ENCODE measurements at regions not wholly inside any gene's neighbourhood (a gene's known extent, or its start where the extent isn't known, plus 50 kb on each side); places are given as distances from the start of the nearest gene placed in this dataset.

DNA sequence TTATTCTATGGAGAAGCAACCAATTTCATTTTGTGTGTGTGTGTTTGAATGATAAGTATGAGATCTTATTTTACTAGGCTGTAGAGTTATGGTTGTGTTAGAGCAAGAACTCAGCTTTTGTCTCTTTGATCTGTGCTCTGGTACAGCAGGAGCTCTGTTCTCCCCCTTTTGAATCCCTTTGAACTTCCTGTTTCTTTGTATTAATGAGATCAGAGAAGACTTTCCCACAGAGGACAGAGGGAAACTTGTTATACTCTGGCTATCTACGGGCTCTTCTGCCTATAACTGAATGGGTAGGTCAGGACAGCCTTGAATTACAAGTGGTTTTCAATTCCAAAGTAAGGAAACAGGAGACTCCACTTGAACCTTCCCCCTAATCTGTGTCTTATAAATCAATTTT is 1015.0 kb upstream of the RAG2 start:
- POLR2A ChIA-PET = no interaction called here
- WGBS (ENCODE audit: insufficient coverage) = no CpG with 5 or more reads among the region's 1 CpG
- no peaks in the 10 kb centered on the region for H3K27me3 ChIP-seq (replicated peaks in 1 of 2; ENCODE audit: control insufficient read depth in 2 of 2, extremely low read depth in 1 of 2, insufficient read depth in 2 of 2, low read length in 1 of 2)

DNA sequence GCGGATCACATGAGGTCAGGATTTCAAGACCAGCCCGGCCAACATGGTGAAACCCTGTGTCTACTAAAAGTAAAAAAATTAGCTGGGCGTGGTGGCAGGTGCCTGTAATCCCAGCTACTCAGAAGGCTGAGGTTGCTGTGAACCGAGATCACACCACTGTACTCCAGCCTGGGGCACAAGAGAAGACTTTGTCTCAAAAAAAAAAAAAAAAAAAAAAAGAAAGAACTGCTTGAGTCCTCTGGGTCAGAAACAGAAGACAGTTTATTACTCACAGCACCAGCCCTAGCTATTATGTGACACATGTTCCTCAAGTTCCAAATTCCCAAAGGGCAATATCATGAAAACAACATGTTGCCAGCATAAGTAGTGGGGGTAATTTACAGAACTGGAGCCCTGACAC is 1014.1 kb upstream of the RAG2 start:
- ATAC-seq (replicated peaks in 1 of 4) (no peak), DNase-seq (no peak)
- 93% methylated on average over 2 of the region's 4 CpGs for WGBS (ENCODE audit: insufficient coverage)
- Mint-ChIP-seq H3K36me3 (no peaks in the 10 kb centered on the region), H3K4me1 (no peaks in the 10 kb centered on the region), H3K4me3 (no peak overlapping the region), H3K27me3 (no peaks in the 10 kb centered on the region), H3K9me3 (peaks cover 4 to 19% (median 19%) of the 10 kb centered on the region in 3 donors), H3K27ac (no peak overlapping the region)
- H3K4me3 ChIP-seq (ENCODE audit: control insufficient read depth in 1 of 2, extremely low read depth in 1 of 2, low read length in 1 of 2) = no peak overlapping the region
- no peak overlapping the region for H3K27ac ChIP-seq (ENCODE audit: low read length)
- H3K27me3 ChIP-seq (replicated peaks in 1 of 2; ENCODE audit: control insufficient read depth in 2 of 2, extremely low read depth in 1 of 2, insufficient read depth in 2 of 2, low read length in 1 of 2) = no peaks in the 10 kb centered on the region
- H3K4me1 ChIP-seq (ENCODE audit: control insufficient read depth in 1 of 2, extremely low read depth in 1 of 2, insufficient read depth in 2 of 2, low read length in 2 of 2) = no peaks in the 10 kb centered on the region
- no peaks in the 10 kb centered on the region for H3K36me3 ChIP-seq (ENCODE audit: control insufficient read depth in 2 of 2, extremely low read depth in 1 of 2, insufficient read depth in 1 of 2, low read length in 1 of 2)
- no peaks in the 10 kb centered on the region for H3K9me3 ChIP-seq
- ChIA-PET CTCF (no interaction called here), POLR2A (no interaction called here)

More for the DNA sequence above, 1015.0 kb upstream of the RAG2 start:
- Histone ChIP-seq H3K27ac (ENCODE audit: low read length) (no peak overlapping the region), H3K4me3 (ENCODE audit: control insufficient read depth in 1 of 2, extremely low read depth in 1 of 2, low read length in 1 of 2) (no peak overlapping the region), H3K9me3 (no peaks in the 10 kb centered on the region), H3K36me3 (ENCODE audit: control insufficient read depth in 2 of 2, extremely low read depth in 1 of 2, insufficient read depth in 1 of 2, low read length in 1 of 2) (no peaks in the 10 kb centered on the region), H3K4me1 (ENCODE audit: control insufficient read depth in 1 of 2, extremely low read depth in 1 of 2, insufficient read depth in 2 of 2, low read length in 2 of 2) (no peaks in the 10 kb centered on the region)
- no peaks in the 10 kb centered on the region for H3K27me3 Mint-ChIP-seq
- CTCF ChIA-PET = no interaction called here
- no peak overlapping the region for H3K27ac Mint-ChIP-seq
- H3K36me3 Mint-ChIP-seq = no peaks in the 10 kb centered on the region
- peaks cover 4 to 19% (median 18%) of the 10 kb centered on the region in 3 donors for H3K9me3 Mint-ChIP-seq
- DNase-seq (no peak), ATAC-seq (replicated peaks in 1 of 4) (no peak)
- no peak overlapping the region for H3K4me3 Mint-ChIP-seq
- H3K4me1 Mint-ChIP-seq = no peaks in the 10 kb centered on the region

DNA sequence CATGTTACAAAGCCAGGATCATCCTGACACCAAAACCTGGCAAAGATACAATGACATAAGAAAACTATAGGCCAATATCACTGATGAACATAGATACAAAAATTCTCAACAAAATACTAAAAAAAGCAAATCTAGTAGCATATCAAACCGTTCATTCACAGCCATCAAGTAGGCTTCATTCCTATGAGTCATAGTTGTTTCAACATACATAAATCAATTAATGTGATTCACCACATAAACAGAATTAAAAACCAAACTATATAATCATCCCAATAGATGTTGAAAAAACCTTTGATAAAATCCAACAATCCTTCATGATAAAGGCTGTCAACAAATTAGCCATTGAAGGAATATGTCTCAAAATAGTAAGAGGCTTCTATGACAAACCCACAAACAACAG is 1007.2 kb upstream of the RAG2 start:
- ATAC-seq (replicated peaks in 1 of 4) = no peak
- Mint-ChIP-seq H3K36me3 (no peaks in the 10 kb centered on the region), H3K4me3 (no peak overlapping the region), H3K27ac (no peak overlapping the region), H3K27me3 (no peaks in the 10 kb centered on the region), H3K4me1 (no peaks in the 10 kb centered on the region), H3K9me3 (peaks cover 20 to 37% (median 24%) of the 10 kb centered on the region in 3 donors)
- Histone ChIP-seq H3K4me3 (ENCODE audit: control insufficient read depth in 1 of 2, extremely low read depth in 1 of 2, low read length in 1 of 2) (no peak overlapping the region), H3K36me3 (ENCODE audit: control insufficient read depth in 2 of 2, extremely low read depth in 1 of 2, insufficient read depth in 1 of 2, low read length in 1 of 2) (no peaks in the 10 kb centered on the region), H3K9me3 (no peaks in the 10 kb centered on the region), H3K27ac (ENCODE audit: low read length) (no peak overlapping the region), H3K27me3 (replicated peaks in 1 of 2; ENCODE audit: control insufficient read depth in 2 of 2, extremely low read depth in 1 of 2, insufficient read depth in 2 of 2, low read length in 1 of 2) (no peaks in the 10 kb centered on the region), H3K4me1 (ENCODE audit: control insufficient read depth in 1 of 2, extremely low read depth in 1 of 2, insufficient read depth in 2 of 2, low read length in 2 of 2) (no peaks in the 10 kb centered on the region)
- DNase-seq = no peak
- ChIA-PET CTCF (no interaction called here), POLR2A (interaction anchor here in 1 of 2 donors (0.5 kb wide), 1 partner anchor 921 kb away, joined by 3 read pairs; no protein-coding TSS in a partner anchor)
- 67% methylated on average over 1 of the region's 1 CpG for WGBS (ENCODE audit: insufficient coverage)

DNA sequence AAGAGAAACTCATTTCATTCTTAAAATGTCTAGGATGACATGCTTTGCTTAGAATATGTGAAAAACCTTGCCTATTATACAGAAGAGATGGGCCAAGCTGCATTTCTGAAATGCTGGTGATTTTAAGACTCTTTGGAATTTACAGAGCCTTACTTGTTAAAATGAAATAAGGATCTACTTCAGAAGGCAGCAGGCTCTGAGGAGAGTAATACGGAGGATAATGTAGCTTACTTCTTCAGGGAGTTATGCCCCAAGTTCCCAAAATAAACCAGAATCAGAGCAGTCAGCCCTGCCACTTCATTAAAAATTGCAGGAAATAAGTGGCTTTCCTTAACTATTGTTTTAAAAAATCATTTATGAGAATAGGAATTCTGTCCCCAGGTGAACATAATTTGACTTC is 1000.3 kb upstream of the RAG2 start:
- ATAC-seq (replicated peaks in 1 of 4) (no peak), DNase-seq (no peak)
- Mint-ChIP-seq H3K27ac (no peak overlapping the region), H3K4me3 (no peak overlapping the region), H3K4me1 (no peaks in the 10 kb centered on the region), H3K36me3 (no peaks in the 10 kb centered on the region), H3K9me3 (peaks cover 14 to 17% (median 15%) of the 10 kb centered on the region in 3 donors), H3K27me3 (no peaks in the 10 kb centered on the region)
- Histone ChIP-seq H3K4me1 (ENCODE audit: control insufficient read depth in 1 of 2, extremely low read depth in 1 of 2, insufficient read depth in 2 of 2, low read length in 2 of 2) (no peaks in the 10 kb centered on the region), H3K36me3 (ENCODE audit: control insufficient read depth in 2 of 2, extremely low read depth in 1 of 2, insufficient read depth in 1 of 2, low read length in 1 of 2) (no peaks in the 10 kb centered on the region), H3K9me3 (no peaks in the 10 kb centered on the region), H3K27ac (ENCODE audit: low read length) (no peak overlapping the region), H3K27me3 (replicated peaks in 1 of 2; ENCODE audit: control insufficient read depth in 2 of 2, extremely low read depth in 1 of 2, insufficient read depth in 2 of 2, low read length in 1 of 2) (no peaks in the 10 kb centered on the region), H3K4me3 (ENCODE audit: control insufficient read depth in 1 of 2, extremely low read depth in 1 of 2, low read length in 1 of 2) (no peak overlapping the region)
- WGBS (ENCODE audit: insufficient coverage) = no CpG with 5 or more reads among the region's 1 CpG
- CTCF ChIA-PET = no interaction called here
- POLR2A ChIA-PET = no interaction called here

DNA sequence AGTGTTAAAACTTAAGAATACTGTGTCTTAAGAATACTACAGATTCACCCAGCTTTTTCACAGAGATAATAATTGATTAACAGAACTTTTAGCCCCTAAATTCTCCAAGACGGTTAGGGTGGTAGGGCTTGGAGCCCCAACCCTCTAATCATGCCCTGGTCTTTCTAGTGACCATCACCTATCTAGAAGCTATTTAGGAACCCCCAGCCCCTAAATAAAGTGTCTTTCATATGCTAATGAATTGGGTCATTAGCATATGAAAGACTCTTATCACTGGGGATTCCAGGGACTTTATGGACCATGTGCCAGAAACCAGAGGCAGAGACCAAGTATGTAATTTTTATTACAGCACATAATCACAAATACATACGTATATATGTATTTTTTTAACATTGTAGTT is 999.7 kb upstream of the RAG2 start:
- CTCF ChIA-PET = no interaction called here
- H3K27me3 Mint-ChIP-seq = no peaks in the 10 kb centered on the region
- H3K4me1 Mint-ChIP-seq = no peaks in the 10 kb centered on the region
- no CpG with 5 or more reads among the region's 2 CpGs for WGBS (ENCODE audit: insufficient coverage)
- no peaks in the 10 kb centered on the region for H3K36me3 Mint-ChIP-seq
- no peaks in the 10 kb centered on the region for H3K4me1 ChIP-seq (ENCODE audit: control insufficient read depth in 1 of 2, extremely low read depth in 1 of 2, insufficient read depth in 2 of 2, low read length in 2 of 2)
- no peak overlapping the region for H3K27ac Mint-ChIP-seq
- ATAC-seq (replicated peaks in 1 of 4) (no peak), DNase-seq (no peak)
- no peaks in the 10 kb centered on the region for H3K9me3 ChIP-seq
- no peak overlapping the region for H3K4me3 Mint-ChIP-seq
- POLR2A ChIA-PET = no interaction called here
- H3K4me3 ChIP-seq (ENCODE audit: control insufficient read depth in 1 of 2, extremely low read depth in 1 of 2, low read length in 1 of 2) = no peak overlapping the region
- no peaks in the 10 kb centered on the region for H3K27me3 ChIP-seq (replicated peaks in 1 of 2; ENCODE audit: control insufficient read depth in 2 of 2, extremely low read depth in 1 of 2, insufficient read depth in 2 of 2, low read length in 1 of 2)
- no peaks in the 10 kb centered on the region for H3K36me3 ChIP-seq (ENCODE audit: control insufficient read depth in 2 of 2, extremely low read depth in 1 of 2, insufficient read depth in 1 of 2, low read length in 1 of 2)
- no peak overlapping the region for H3K27ac ChIP-seq (ENCODE audit: low read length)
- H3K9me3 Mint-ChIP-seq = peaks cover 10 to 14% (median 11%) of the 10 kb centered on the region in 3 donors

DNA sequence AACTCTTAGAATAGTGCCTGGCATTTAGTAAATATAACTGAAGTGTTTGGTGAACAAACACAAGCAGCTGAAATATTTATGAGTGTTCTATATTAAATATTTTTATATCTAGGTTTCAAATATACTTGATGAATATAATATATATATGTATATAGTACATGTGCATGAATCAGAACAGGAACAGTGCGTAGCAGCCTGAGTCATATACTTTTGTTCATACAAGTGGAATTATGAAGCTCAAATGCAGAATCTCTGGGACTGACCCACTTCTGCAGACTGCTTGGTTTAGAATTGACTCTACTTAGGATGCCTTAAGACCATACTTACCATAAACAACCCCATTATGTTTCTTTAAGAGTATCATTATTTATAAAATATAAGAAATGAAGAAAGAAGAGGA is 997.8 kb upstream of the RAG2 start:
- H3K9me3 ChIP-seq = no peaks in the 10 kb centered on the region
- no peaks in the 10 kb centered on the region for H3K27me3 Mint-ChIP-seq
- peaks cover 0 to 7% (median 4%) of the 10 kb centered on the region in 3 donors for H3K9me3 Mint-ChIP-seq
- CTCF ChIA-PET = no interaction called here
- no peak overlapping the region for H3K4me3 ChIP-seq (ENCODE audit: control insufficient read depth in 1 of 2, extremely low read depth in 1 of 2, low read length in 1 of 2)
- no peaks in the 10 kb centered on the region for H3K36me3 Mint-ChIP-seq
- DNase-seq = no peak
- no peaks in the 10 kb centered on the region for H3K36me3 ChIP-seq (ENCODE audit: control insufficient read depth in 2 of 2, extremely low read depth in 1 of 2, insufficient read depth in 1 of 2, low read length in 1 of 2)
- POLR2A ChIA-PET = no interaction called here
- no peak overlapping the region for H3K4me3 Mint-ChIP-seq
- H3K27ac Mint-ChIP-seq = no peak overlapping the region
- no peak overlapping the region for H3K27ac ChIP-seq (ENCODE audit: low read length)
- no peaks in the 10 kb centered on the region for H3K4me1 ChIP-seq (ENCODE audit: control insufficient read depth in 1 of 2, extremely low read depth in 1 of 2, insufficient read depth in 2 of 2, low read length in 2 of 2)
- WGBS (ENCODE audit: insufficient coverage) = no CpG with 5 or more reads among the region's 1 CpG
- no peaks in the 10 kb centered on the region for H3K4me1 Mint-ChIP-seq
- H3K27me3 ChIP-seq (replicated peaks in 1 of 2; ENCODE audit: control insufficient read depth in 2 of 2, extremely low read depth in 1 of 2, insufficient read depth in 2 of 2, low read length in 1 of 2) = no peaks in the 10 kb centered on the region
- no peak for ATAC-seq (replicated peaks in 1 of 4)

DNA sequence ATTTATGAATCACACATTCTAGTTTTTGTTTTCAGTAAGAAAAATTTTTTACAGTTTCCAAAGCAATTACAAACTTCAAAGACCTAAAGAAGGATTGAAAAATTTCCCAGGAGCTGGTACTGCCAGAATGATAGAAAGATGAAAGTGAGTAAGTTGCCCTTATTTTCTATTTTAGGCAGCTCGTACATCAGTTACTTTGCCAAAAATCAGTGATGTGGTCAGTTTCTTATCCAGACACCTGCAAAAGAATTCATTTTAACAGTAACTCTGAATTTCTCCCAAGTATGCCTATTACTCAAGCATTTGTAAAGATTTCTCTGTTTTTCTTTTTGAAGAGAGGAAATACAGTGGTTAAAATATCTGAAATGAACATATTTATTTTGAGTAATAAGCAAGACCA is 976.3 kb upstream of the RAG2 start:
- Histone ChIP-seq H3K9me3 (no peaks in the 10 kb centered on the region), H3K4me3 (ENCODE audit: control insufficient read depth in 1 of 2, extremely low read depth in 1 of 2, low read length in 1 of 2) (no peak overlapping the region), H3K27ac (ENCODE audit: low read length) (no peak overlapping the region), H3K4me1 (ENCODE audit: control insufficient read depth in 1 of 2, extremely low read depth in 1 of 2, insufficient read depth in 2 of 2, low read length in 2 of 2) (no peaks in the 10 kb centered on the region), H3K36me3 (ENCODE audit: control insufficient read depth in 2 of 2, extremely low read depth in 1 of 2, insufficient read depth in 1 of 2, low read length in 1 of 2) (no peaks in the 10 kb centered on the region), H3K27me3 (replicated peaks in 1 of 2; ENCODE audit: control insufficient read depth in 2 of 2, extremely low read depth in 1 of 2, insufficient read depth in 2 of 2, low read length in 1 of 2) (no peaks in the 10 kb centered on the region)
- POLR2A ChIA-PET = no interaction called here
- no CpG with 5 or more reads among the region's 1 CpG for WGBS (ENCODE audit: insufficient coverage)
- CTCF ChIA-PET = no interaction called here
- Mint-ChIP-seq H3K36me3 (no peaks in the 10 kb centered on the region), H3K4me3 (no peak overlapping the region), H3K27me3 (no peaks in the 10 kb centered on the region), H3K9me3 (peaks cover 5 to 12% (median 6%) of the 10 kb centered on the region in 3 donors), H3K4me1 (no peaks in the 10 kb centered on the region), H3K27ac (no peak overlapping the region)
- ATAC-seq (replicated peaks in 1 of 4) = no peak
- DNase-seq = no peak

All from T-cell (primary cell).